Endodermal cell (in vitro differentiated cells): ENCODE measurements at regions not wholly inside any gene's neighbourhood (a gene's known extent, or its start where the extent isn't known, plus 50 kb on each side); places are given as distances from the start of the nearest gene placed in this dataset.

Source experiments
- DNase-seq: peaks from one replicate; pipeline ENCODE4 v3.0.0-alpha.2; 2017
- H3K27ac ChIP-seq: 2 replicates; pipeline ENCODE4 v1.5.1; 2013; ENCODE audit warnings: mild to moderate bottlenecking, low read depth, low read length, moderate library complexity
- H3K27me3 ChIP-seq: 2 replicates; pipeline ENCODE4 v1.6.1; 2013; ENCODE audit warnings: mild to moderate bottlenecking, low read length, moderate library complexity; ENCODE audit not compliant: insufficient read depth, control insufficient read depth, poor library complexity, severe bottlenecking
- H3K36me3 ChIP-seq: 2 replicates; pipeline ENCODE4 v1.7.0; 2013; ENCODE audit warnings: mild to moderate bottlenecking, low read length, moderate library complexity; ENCODE audit not compliant: control insufficient read depth, insufficient read depth
- H3K4me1 ChIP-seq: one replicate; pipeline ENCODE4 v1.7.0; 2013; ENCODE audit warnings: low read length; ENCODE audit not compliant: control insufficient read depth, insufficient read depth
- H3K4me3 ChIP-seq: 2 replicates; pipeline ENCODE4 v1.5.1; 2013; ENCODE audit warnings: mild to moderate bottlenecking, low read length, moderate library complexity
- H3K9ac ChIP-seq: 2 replicates; pipeline ENCODE4 v1.6.1; 2013; ENCODE audit warnings: mild to moderate bottlenecking, low read length, moderate library complexity; ENCODE audit not compliant: poor library complexity, severe bottlenecking; ENCODE audit errors: extremely low read depth
- H3K9me3 ChIP-seq: 2 replicates; pipeline ENCODE4 v1.6.1; 2013; ENCODE audit warnings: mild to moderate bottlenecking, low read length, moderate library complexity; ENCODE audit not compliant: control insufficient read depth
- H3K27ac Mint-ChIP-seq: 2 replicates; pipeline ENCODE4 v1.8.0; 2020; ENCODE audit warnings: mixed read lengths
- H3K27me3 Mint-ChIP-seq: 2 replicates; pipeline ENCODE4 v1.8.0; 2021; ENCODE audit warnings: mild to moderate bottlenecking, mixed read lengths; ENCODE audit not compliant: insufficient read depth
- H3K36me3 Mint-ChIP-seq: 2 replicates; pipeline ENCODE4 v1.8.0; 2020; ENCODE audit warnings: low read depth, mixed read lengths
- H3K4me1 Mint-ChIP-seq: 2 replicates; pipeline ENCODE4 v1.8.0; 2020; ENCODE audit warnings: mixed read lengths
- H3K4me3 Mint-ChIP-seq: 2 replicates; pipeline ENCODE4 v1.8.0; 2020; ENCODE audit warnings: mild to moderate bottlenecking, moderate library complexity, mixed read lengths
- H3K9me3 Mint-ChIP-seq: 2 replicates; pipeline ENCODE4 v1.8.0; 2020; ENCODE audit warnings: mild to moderate bottlenecking, mixed read lengths
- WGBS, 2 experiments: methylation state at CpG; one replicate each; pipeline versions ENCODE4 v1.1.5 to v1.1.7; 2013; ENCODE audit warnings: missing lambda C conversion rate in 2 of 2, mixed read lengths in 1 of 2; ENCODE audit not compliant: insufficient coverage in 1 of 2, insufficient read length in 1 of 2; 5-methylcytosine and 5-hydroxymethylcytosine counted together
- TF ChIP-seq, protein P1 (sequence below): fragments of 200-600 bp; sonication (generic); conservative IDR thresholded peaks from 2 replicates; pipeline ENCODE4 v1.5.0; 2021; ENCODE audit warnings: antibody characterized with exemption, mild to moderate bottlenecking

DNA sequence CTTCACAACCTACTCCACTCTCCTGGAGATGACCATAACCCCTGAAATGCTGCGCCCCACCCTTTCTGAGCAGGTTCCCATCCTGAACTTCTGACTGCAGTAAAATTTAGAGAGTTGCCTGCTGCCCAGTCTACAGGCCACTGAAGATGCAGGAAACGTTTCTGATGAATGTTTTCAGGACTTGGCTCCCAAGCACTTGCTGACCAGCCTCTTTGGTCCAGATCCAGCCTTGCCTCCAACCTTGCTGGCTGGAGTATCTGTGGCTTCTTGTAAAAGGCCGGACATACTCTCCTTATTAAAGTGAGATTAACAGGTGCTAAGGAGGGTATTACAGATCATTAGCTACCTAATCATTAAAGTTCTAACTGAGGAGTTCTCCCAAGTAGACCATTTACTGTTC is 70.3 kb upstream of the STXBP6 start:
- no peaks in the 10 kb centered on the region for H3K9me3 ChIP-seq
- Mint-ChIP-seq H3K9me3 (peaks cover 1% of the 10 kb centered on the region), H3K4me3 (no peak overlapping the region), H3K4me1 (no peaks in the 10 kb centered on the region), H3K27me3 (peaks cover under 1% of the 10 kb centered on the region), H3K27ac (no peak overlapping the region), H3K36me3 (no peaks in the 10 kb centered on the region)
- H3K9ac ChIP-seq = no peak overlapping the region
- no peak for DNase-seq
- H3K36me3 ChIP-seq = no peaks in the 10 kb centered on the region
- H3K4me1 ChIP-seq = peaks cover 5% of the 10 kb centered on the region
- no peaks in the 10 kb centered on the region for H3K27me3 ChIP-seq
- H3K4me3 ChIP-seq = no peak overlapping the region
- 87% methylated on average over 3 of the region's 3 CpGs; no CpG with 5 or more reads in 1 of the 2 experiments for WGBS, 2 experiments
- TF ChIP-seq, protein P1, sequence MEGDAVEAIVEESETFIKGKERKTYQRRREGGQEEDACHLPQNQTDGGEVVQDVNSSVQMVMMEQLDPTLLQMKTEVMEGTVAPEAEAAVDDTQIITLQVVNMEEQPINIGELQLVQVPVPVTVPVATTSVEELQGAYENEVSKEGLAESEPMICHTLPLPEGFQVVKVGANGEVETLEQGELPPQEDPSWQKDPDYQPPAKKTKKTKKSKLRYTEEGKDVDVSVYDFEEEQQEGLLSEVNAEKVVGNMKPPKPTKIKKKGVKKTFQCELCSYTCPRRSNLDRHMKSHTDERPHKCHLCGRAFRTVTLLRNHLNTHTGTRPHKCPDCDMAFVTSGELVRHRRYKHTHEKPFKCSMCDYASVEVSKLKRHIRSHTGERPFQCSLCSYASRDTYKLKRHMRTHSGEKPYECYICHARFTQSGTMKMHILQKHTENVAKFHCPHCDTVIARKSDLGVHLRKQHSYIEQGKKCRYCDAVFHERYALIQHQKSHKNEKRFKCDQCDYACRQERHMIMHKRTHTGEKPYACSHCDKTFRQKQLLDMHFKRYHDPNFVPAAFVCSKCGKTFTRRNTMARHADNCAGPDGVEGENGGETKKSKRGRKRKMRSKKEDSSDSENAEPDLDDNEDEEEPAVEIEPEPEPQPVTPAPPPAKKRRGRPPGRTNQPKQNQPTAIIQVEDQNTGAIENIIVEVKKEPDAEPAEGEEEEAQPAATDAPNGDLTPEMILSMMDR = no peak
- no peak overlapping the region for H3K27ac ChIP-seq

DNA sequence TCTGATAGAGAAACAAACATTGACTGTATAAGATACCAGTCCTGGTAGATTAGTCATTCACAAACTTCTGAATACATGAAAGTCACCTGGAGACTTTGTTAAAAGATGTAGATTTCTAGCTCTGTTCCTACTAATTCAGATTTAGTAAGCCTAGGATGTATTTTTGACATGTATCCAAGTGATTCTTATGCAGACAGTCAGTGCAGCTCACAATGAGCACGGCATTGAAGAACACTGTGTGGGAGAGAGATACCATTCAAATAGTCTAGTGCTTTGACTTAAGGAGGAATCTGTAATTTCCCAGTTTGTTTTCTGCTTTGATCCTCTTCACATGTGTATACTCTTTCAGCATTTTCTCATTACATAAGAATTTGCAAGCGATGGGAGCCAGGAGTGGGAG is 68.7 kb upstream of the STXBP6 start:
- no peaks in the 10 kb centered on the region for H3K27me3 ChIP-seq
- Mint-ChIP-seq H3K27ac (no peak overlapping the region), H3K9me3 (peaks cover 4% of the 10 kb centered on the region), H3K27me3 (peaks cover 3% of the 10 kb centered on the region), H3K4me3 (no peak overlapping the region), H3K36me3 (no peaks in the 10 kb centered on the region), H3K4me1 (no peaks in the 10 kb centered on the region)
- H3K4me3 ChIP-seq = no peak overlapping the region
- H3K36me3 ChIP-seq = no peaks in the 10 kb centered on the region
- H3K4me1 ChIP-seq = peaks cover 5% of the 10 kb centered on the region
- DNase-seq = no peak
- 86 to 100% methylated on average over 1 to 2 of the region's 2 CpGs for WGBS, 2 experiments
- no peak overlapping the region for H3K27ac ChIP-seq
- H3K9ac ChIP-seq = no peak overlapping the region
- H3K9me3 ChIP-seq = no peaks in the 10 kb centered on the region
- TF ChIP-seq, protein P1 = no peak

DNA sequence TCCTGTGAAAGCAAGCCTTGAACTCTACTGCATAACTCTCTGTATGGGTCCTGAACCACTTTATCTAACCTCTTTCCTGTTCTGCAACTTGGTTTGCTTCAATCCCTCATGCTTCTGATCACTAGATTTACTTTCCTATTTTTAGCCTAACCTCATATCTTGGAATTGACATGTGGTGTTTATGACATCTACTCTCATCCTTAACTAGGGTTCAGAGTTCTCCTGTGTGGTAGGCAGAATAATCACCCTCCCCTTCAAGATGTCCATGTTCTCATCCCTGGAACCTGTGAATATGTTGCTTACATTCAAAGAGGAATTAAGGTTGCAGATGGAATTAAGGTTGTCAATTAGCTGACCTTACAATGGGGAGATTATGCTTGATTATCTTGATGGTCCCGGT is 67.4 kb upstream of the STXBP6 start:
- Histone ChIP-seq H3K4me1 (peaks cover 5% of the 10 kb centered on the region), H3K27ac (no peak overlapping the region), H3K9ac (no peak overlapping the region), H3K27me3 (no peaks in the 10 kb centered on the region), H3K9me3 (no peaks in the 10 kb centered on the region), H3K36me3 (no peaks in the 10 kb centered on the region), H3K4me3 (no peak overlapping the region)
- TF ChIP-seq, protein P1 = no peak
- Mint-ChIP-seq H3K27ac (no peak overlapping the region), H3K4me3 (no peak overlapping the region), H3K4me1 (no peaks in the 10 kb centered on the region), H3K9me3 (peaks cover 4% of the 10 kb centered on the region), H3K36me3 (no peaks in the 10 kb centered on the region), H3K27me3 (peaks cover 3% of the 10 kb centered on the region)
- no peak for DNase-seq
- WGBS, 2 experiments = 80% methylated on average over 1 of the region's 1 CpG; no CpG with 5 or more reads in 1 of the 2 experiments
